GM23338 (cell line): ENCODE measurements at regions not wholly inside any gene's neighbourhood (a gene's known extent, or its start where the extent isn't known, plus 50 kb on each side); places are given as distances from the start of the nearest gene placed in this dataset.
"Not testable (repeated sequence)": the region's sequence is repeated elsewhere in the genome, so short reads cannot be mapped to it uniquely, and the experiment has no call there.

Experiments used
- EZH2phosphoT487 ChIP-seq: fragments of 200-600 bp; sonication (generic); IDR thresholded peaks from one replicate; pipeline ENCODE4 v1.8.1; 2018; ENCODE audit warnings: antibody characterized with exemption; ENCODE audit not compliant: unreplicated experiment
- REST ChIP-seq: IDR thresholded peaks from one replicate; pipeline ENCODE4 v1.6.1; 2018; ENCODE audit warnings: antibody characterized with exemption; ENCODE audit not compliant: unreplicated experiment

GRCh38 chr12:131234841-131235271 lies 281.1 kb downstream of the ADGRD1 start:
- not testable (repeated sequence) for TF ChIP-seq EZH2phosphoT487, REST
